Mesenchymal stem cell (in vitro differentiated cells and primary cell): ENCODE measurements at regions not wholly inside any gene's neighbourhood (a gene's known extent, or its start where the extent isn't known, plus 50 kb on each side); places are given as distances from the start of the nearest gene placed in this dataset.

Source experiments
- DNase-seq: peaks from one replicate; pipeline ENCODE4 v3.0.0-alpha.2; 2013
- H2AFZ ChIP-seq: one replicate; pipeline ENCODE4 v1.6.1; 2013; ENCODE audit warnings: low read depth, mild to moderate bottlenecking, control low read depth, inconsistent platforms, low read length, moderate library complexity
- H2AK5ac ChIP-seq: 2 replicates; pipeline ENCODE4 v1.6.1; 2013; ENCODE audit warnings: low read length, moderate library complexity, mild to moderate bottlenecking, inconsistent platforms; ENCODE audit not compliant: severe bottlenecking
- H2BK120ac ChIP-seq: one replicate; pipeline ENCODE4 v1.6.1; 2013; ENCODE audit warnings: low read depth, mild to moderate bottlenecking, inconsistent platforms, low read length, moderate library complexity
- H2BK12ac ChIP-seq, 2 experiments: one replicate each; pipeline ENCODE4 v1.6.1; 2013; ENCODE audit warnings: inconsistent platforms in 2 of 2, low read length in 2 of 2, mild to moderate bottlenecking in 2 of 2, moderate library complexity in 2 of 2, control low read depth in 1 of 2
- H2BK15ac ChIP-seq: one replicate; pipeline ENCODE4 v1.6.1; 2013; ENCODE audit warnings: mild to moderate bottlenecking, low read depth, inconsistent platforms; ENCODE audit not compliant: poor library complexity, severe bottlenecking
- H2BK5ac ChIP-seq: 2 replicates; pipeline ENCODE4 v1.6.1; 2013; ENCODE audit warnings: low read depth, mild to moderate bottlenecking, low read length, control low read depth, inconsistent platforms; ENCODE audit not compliant: poor library complexity, severe bottlenecking
- H3K14ac ChIP-seq, 2 experiments: one replicate each; pipeline ENCODE4 v1.6.1; 2013; ENCODE audit warnings: inconsistent platforms in 2 of 2, low read length in 2 of 2, control low read depth in 1 of 2, mild to moderate bottlenecking in 1 of 2, moderate library complexity in 1 of 2
- H3K18ac ChIP-seq, 2 experiments: one replicate each; pipeline ENCODE4 v1.6.1; 2013; ENCODE audit warnings: inconsistent platforms in 2 of 2, low read length in 2 of 2, control low read depth in 1 of 2, low read depth in 1 of 2, mild to moderate bottlenecking in 1 of 2
- H3K23ac ChIP-seq, 2 experiments: one replicate each; pipeline ENCODE4 v1.6.1; 2013; ENCODE audit warnings: inconsistent platforms in 2 of 2, low read length in 2 of 2, mild to moderate bottlenecking in 2 of 2, moderate library complexity in 2 of 2, control low read depth in 1 of 2
- H3K27ac ChIP-seq: 2 replicates; pipeline ENCODE4 v1.5.1; 2013; ENCODE audit warnings: mild to moderate bottlenecking, moderate library complexity, low read length, control low read depth, inconsistent platforms; ENCODE audit not compliant: poor library complexity, severe bottlenecking
- H3K27me3 ChIP-seq, 2 experiments: 2 replicates each; pipeline versions ENCODE4 v1.6.1 to v1.7.0; 2013; ENCODE audit warnings: low read length in 2 of 2, mild to moderate bottlenecking in 2 of 2, moderate library complexity in 2 of 2, control low read depth in 1 of 2, inconsistent platforms in 1 of 2; ENCODE audit not compliant: control insufficient read depth in 1 of 2, insufficient read depth in 1 of 2
- H3K36me3 ChIP-seq, 2 experiments: 2 replicates each; pipeline versions ENCODE4 v1.6.1 to v1.7.0; 2013; ENCODE audit warnings: low read length in 2 of 2, control low read depth in 1 of 2, inconsistent platforms in 1 of 2, low read depth in 1 of 2, mild to moderate bottlenecking in 1 of 2; ENCODE audit not compliant: insufficient read depth in 2 of 2, control insufficient read depth in 1 of 2
- H3K4ac ChIP-seq, 2 experiments: one replicate each; pipeline ENCODE4 v1.6.1; 2013; ENCODE audit warnings: inconsistent platforms in 2 of 2, low read length in 2 of 2, mild to moderate bottlenecking in 2 of 2, moderate library complexity in 2 of 2, control low read depth in 1 of 2, low read depth in 1 of 2
- H3K4me1 ChIP-seq: 2 replicates; pipeline ENCODE4 v1.6.1; 2013; ENCODE audit warnings: low read depth, low read length, control low read depth; ENCODE audit not compliant: control insufficient read depth, insufficient read depth
- H3K4me2 ChIP-seq: 2 replicates; pipeline ENCODE4 v1.6.1; 2013; ENCODE audit warnings: low read length, mild to moderate bottlenecking, inconsistent platforms; ENCODE audit not compliant: poor library complexity, severe bottlenecking
- H3K4me3 ChIP-seq, 2 experiments: 2 replicates each; pipeline versions ENCODE4 v1.5.1 to v1.7.0; 2013; ENCODE audit warnings: low read length in 2 of 2, mild to moderate bottlenecking in 2 of 2, control low read depth in 1 of 2, low read depth in 1 of 2; ENCODE audit not compliant: insufficient read depth in 1 of 2
- H3K79me1 ChIP-seq: replicated peaks from 2 replicates; pipeline ENCODE4 v1.6.1; 2013; ENCODE audit warnings: mild to moderate bottlenecking, control low read depth, low read length, inconsistent platforms; ENCODE audit not compliant: poor library complexity, severe bottlenecking
- H3K9ac ChIP-seq: 2 replicates; pipeline ENCODE4 v1.7.0; 2013; ENCODE audit warnings: mild to moderate bottlenecking, low read length, moderate library complexity
- H3K9me3 ChIP-seq: 2 replicates; pipeline ENCODE4 v1.7.0; 2013; ENCODE audit warnings: mild to moderate bottlenecking, low read length; ENCODE audit not compliant: control insufficient read depth
- H4K8ac ChIP-seq: one replicate; pipeline ENCODE4 v1.6.1; 2013; ENCODE audit warnings: inconsistent platforms, mild to moderate bottlenecking, low read length, moderate library complexity
- H4K91ac ChIP-seq: one replicate; pipeline ENCODE4 v1.6.1; 2013; ENCODE audit warnings: mild to moderate bottlenecking, low read length, inconsistent platforms
- WGBS: methylation state at CpG from one replicate; pipeline ENCODE4 v1.1.7; 2013; ENCODE audit warnings: mixed read lengths; 5-methylcytosine and 5-hydroxymethylcytosine counted together

DNA sequence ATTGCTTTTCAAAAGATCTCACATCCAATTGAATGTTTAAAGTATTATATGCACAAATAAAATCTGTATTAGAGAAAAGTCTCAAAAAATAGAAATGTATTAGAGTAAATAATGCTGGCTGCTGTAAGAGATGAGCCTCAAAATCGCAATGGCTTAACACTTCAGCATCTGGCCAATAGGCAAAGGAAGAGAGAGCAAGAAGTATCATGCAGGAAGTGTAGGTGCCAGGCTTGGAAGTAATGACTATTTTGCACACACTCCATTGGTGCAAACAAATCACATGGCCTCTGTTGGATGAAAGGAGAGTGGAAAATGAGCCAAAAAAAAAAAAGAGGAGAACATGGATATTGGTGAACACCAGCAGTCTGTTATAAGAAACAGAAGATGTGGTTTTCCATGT is 193.0 kb upstream of the E2F8 start:
- no peak overlapping the region for H3K4me2 ChIP-seq
- no peaks in the 10 kb centered on the region for H3K79me1 ChIP-seq
- H2BK15ac ChIP-seq, result no peak overlapping the region
- no peaks in the 10 kb centered on the region for H3K36me3 ChIP-seq
- 91% methylated on average over 1 of the region's 1 CpG for WGBS
- no peak overlapping the region for H3K4ac ChIP-seq
- no peak overlapping the region for H4K8ac ChIP-seq
- no peak overlapping the region for H4K91ac ChIP-seq
- H3K4me1 ChIP-seq, result no peaks in the 10 kb centered on the region
- no peak overlapping the region for H3K14ac ChIP-seq
- peak overlapping the region in 1 of 2 experiments; percentile 40 for H3K18ac ChIP-seq
- DNase-seq, result no peak
- H2AFZ ChIP-seq, result no peak overlapping the region
- H3K4me3 ChIP-seq, result no peak overlapping the region
- H3K9me3 ChIP-seq, result peaks cover 3% of the 10 kb centered on the region
- H2BK12ac ChIP-seq, result no peak overlapping the region
- no peak overlapping the region for H3K23ac ChIP-seq
- no peak overlapping the region for H2AK5ac ChIP-seq
- H2BK120ac ChIP-seq, result no peak overlapping the region
- H3K9ac ChIP-seq, result no peak overlapping the region
- H2BK5ac ChIP-seq, result no peak overlapping the region
- H3K27me3 ChIP-seq, result peaks cover 0 to 41% of the 10 kb centered on the region in 2 experiments
- H3K27ac ChIP-seq, result no peak overlapping the region

DNA sequence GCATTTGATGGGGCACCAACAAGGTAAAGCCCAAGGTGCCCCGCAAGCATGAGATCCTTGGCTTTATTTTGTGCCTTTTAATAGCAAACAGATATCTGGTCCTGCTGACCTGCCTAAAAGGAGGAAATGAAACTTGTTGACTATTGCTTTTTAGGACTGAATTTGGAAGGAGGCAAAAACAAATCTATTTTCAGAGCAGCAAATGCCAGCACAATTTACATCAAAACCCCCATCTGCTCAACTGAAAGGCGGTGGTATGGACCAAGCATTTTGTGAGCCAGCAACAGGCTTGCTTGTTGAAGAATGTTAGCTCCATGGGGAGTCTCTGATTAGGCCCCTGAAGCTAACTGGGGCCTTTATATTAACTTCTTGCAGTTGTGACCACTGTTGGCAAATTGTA is 192.6 kb upstream of the E2F8 start:
- Histone ChIP-seq H2AK5ac (no peak overlapping the region), H2BK120ac (no peak overlapping the region), H3K27ac (no peak overlapping the region), H2BK5ac (no peak overlapping the region), H2BK12ac (peak overlapping the region in 1 of 2 experiments; percentile 72), H2BK15ac (no peak overlapping the region), H3K4me2 (no peak overlapping the region), H3K23ac (no peak overlapping the region), H2AFZ (no peak overlapping the region), H3K79me1 (no peaks in the 10 kb centered on the region), H3K27me3 (peaks cover 0 to 45% of the 10 kb centered on the region in 2 experiments), H3K4me1 (no peaks in the 10 kb centered on the region), H3K4me3 (peak overlapping the region in 1 of 2 experiments; percentile 48), H3K4ac (no peak overlapping the region), H3K18ac (no peak overlapping the region), H3K9ac (peak overlapping the region; percentile 67), H3K36me3 (no peaks in the 10 kb centered on the region), H3K14ac (no peak overlapping the region), H4K8ac (no peak overlapping the region), H4K91ac (no peak overlapping the region), H3K9me3 (peaks cover 3% of the 10 kb centered on the region)
- no peak for DNase-seq
- WGBS, result 100% methylated on average over 2 of the region's 2 CpGs

- H3K4me2 ChIP-seq, result no peak overlapping the region
- no peak overlapping the region for H3K14ac ChIP-seq
- H2AFZ ChIP-seq, result peak overlapping the region; percentile 90
- H2BK15ac ChIP-seq, result peak overlapping the region; percentile 92
- peak overlapping the region; percentile 90 for H4K8ac ChIP-seq
- H2BK12ac ChIP-seq, result peak overlapping the region; percentile 59 to 73
- H4K91ac ChIP-seq, result no peak overlapping the region
- 31% methylated on average over 3 of the region's 3 CpGs for WGBS
- H3K4me1 ChIP-seq, result no peaks in the 10 kb centered on the region
- H3K9me3 ChIP-seq, result peaks cover 3% of the 10 kb centered on the region
- H2BK5ac ChIP-seq, result no peak overlapping the region
- no peak overlapping the region for H3K23ac ChIP-seq
- H2AK5ac ChIP-seq, result no peak overlapping the region
- H3K27me3 ChIP-seq, result peaks cover 0 to 47% of the 10 kb centered on the region in 2 experiments
- no peaks in the 10 kb centered on the region for H3K36me3 ChIP-seq
- no peaks in the 10 kb centered on the region for H3K79me1 ChIP-seq
- no peak overlapping the region for H3K27ac ChIP-seq
- H3K4me3 ChIP-seq, result peak overlapping the region in 1 of 2 experiments; percentile 48
- H3K9ac ChIP-seq, result peak overlapping the region; percentile 67
- H2BK120ac ChIP-seq, result no peak overlapping the region
- no peak overlapping the region for H3K4ac ChIP-seq
- H3K18ac ChIP-seq, result peak overlapping the region; percentile 80 to 88
- peak; percentile 92 for DNase-seq
These were observed 191.8 kb upstream of the E2F8 start for GRCh38 chr11:19432370-19433061.

GRCh38 chr11:19430754-19431398 is 190.1 kb upstream of the E2F8 start:
- H3K79me1 ChIP-seq, result no peaks in the 10 kb centered on the region
- no peak overlapping the region for H4K8ac ChIP-seq
- H2BK5ac ChIP-seq, result no peak overlapping the region
- H3K14ac ChIP-seq, result no peak overlapping the region
- no peak overlapping the region for H3K23ac ChIP-seq
- peak overlapping the region in 1 of 2 experiments; percentile 74 for H3K18ac ChIP-seq
- peak overlapping the region; percentile 1 for H2BK120ac ChIP-seq
- no peak overlapping the region for H2AK5ac ChIP-seq
- H3K4ac ChIP-seq, result peak overlapping the region in 1 of 2 experiments; percentile 78
- H4K91ac ChIP-seq, result peak overlapping the region; percentile 70
- no peak for DNase-seq
- no peak overlapping the region for H3K27ac ChIP-seq
- 96% methylated on average over 8 of the region's 8 CpGs for WGBS
- no peak overlapping the region for H3K4me2 ChIP-seq
- no peaks in the 10 kb centered on the region for H3K36me3 ChIP-seq
- H2AFZ ChIP-seq, result no peak overlapping the region
- H2BK15ac ChIP-seq, result no peak overlapping the region
- H2BK12ac ChIP-seq, result peak overlapping the region in 1 of 2 experiments; percentile 59
- peaks cover 0 to 57% of the 10 kb centered on the region in 2 experiments for H3K27me3 ChIP-seq
- no peaks in the 10 kb centered on the region for H3K4me1 ChIP-seq
- peak overlapping the region; percentile 39 for H3K9ac ChIP-seq
- peak overlapping the region in 1 of 2 experiments; percentile 4 for H3K4me3 ChIP-seq
- H3K9me3 ChIP-seq, result no peaks in the 10 kb centered on the region
